ENCODE measurements at regions not wholly inside any gene's neighbourhood (a gene's known extent, or its start where the extent isn't known, plus 50 kb on each side); places are given as distances from the start of the nearest gene placed in this dataset.
A peak's percentile ranks its signal among the peaks of the same experiment; 100 is the strongest.
"Not testable (repeated sequence)": the region's sequence is repeated elsewhere in the genome, so short reads cannot be mapped to it uniquely, and the experiment has no call there.

GRCh38 chr12:115791331-115791730 is 486.2 kb downstream of the MED13L start:
- no peaks in the 10 kb centered on the region for H3K27me3 ChIP-seq (ENCODE audit: insufficient read depth in 3 of 3, low read length in 2 of 3)
- intact Hi-C loops (cut with DNase I): no loop called here
- DNase-seq: no peak
- no peaks in the 10 kb centered on the region for H3K36me3 ChIP-seq (ENCODE audit: insufficient read depth in 1 of 2, low read depth in 1 of 2)
- H3K4me1 ChIP-seq: no peaks in the 10 kb centered on the region
- peak in 1 of 4 donors; percentile 51 for ATAC-seq
- no peak for TF ChIP-seq CTCF (IDR thresholded peaks at IDR 0.05)
- H3K4me3 ChIP-seq: no peak overlapping the region
- H3K9me3 ChIP-seq: no peaks in the 10 kb centered on the region
- WGBS, 3 donors: 75 to 86% (median 79%) methylated on average over 4 of the region's 4 CpGs
- no peak overlapping the region for H3K27ac ChIP-seq

GRCh38 chr12:115790526-115790925 is 487.0 kb downstream of the MED13L start:
- no peak for TF ChIP-seq CTCF (IDR thresholded peaks at IDR 0.05)
- 97 to 100% (median 100%) methylated on average over 1 of the region's 1 CpG for WGBS, 3 donors
- Histone ChIP-seq H3K4me1 (no peaks in the 10 kb centered on the region), H3K27me3 (ENCODE audit: insufficient read depth in 3 of 3, low read length in 2 of 3) (no peaks in the 10 kb centered on the region), H3K27ac (no peak overlapping the region), H3K9me3 (no peaks in the 10 kb centered on the region), H3K36me3 (ENCODE audit: insufficient read depth in 1 of 2, low read depth in 1 of 2) (no peaks in the 10 kb centered on the region), H3K4me3 (no peak overlapping the region)
- intact Hi-C loops (cut with DNase I): no loop called here
- ATAC-seq (no peak), DNase-seq (no peak)

- H3K4me3 ChIP-seq; DNase-seq; H3K9me3 ChIP-seq; H3K4me1 ChIP-seq; intact Hi-C loops (cut with DNase I); ATAC-seq; H3K36me3 ChIP-seq (ENCODE audit: insufficient read depth in 1 of 2, low read depth in 1 of 2); H3K27me3 ChIP-seq (ENCODE audit: insufficient read depth in 3 of 3, low read length in 2 of 3); H3K27ac ChIP-seq: not testable (repeated sequence)
- 73 to 96% (median 80%) methylated on average over 3 of the region's 3 CpGs for WGBS, 3 donors
Observed at GRCh38 chr12:115786490-115786889, 491.0 kb downstream of the MED13L start.

GRCh38 chr12:115785548-115785947 is 491.9 kb downstream of the MED13L start:
- TF ChIP-seq CTCF (IDR thresholded peaks at IDR 0.05): no peak
- Histone ChIP-seq H3K4me1 (no peaks in the 10 kb centered on the region), H3K27me3 (ENCODE audit: insufficient read depth in 3 of 3, low read length in 2 of 3) (peaks cover 0 to 3% (median 0%) of the 10 kb centered on the region in 3 donors), H3K9me3 (no peaks in the 10 kb centered on the region), H3K36me3 (ENCODE audit: insufficient read depth in 1 of 2, low read depth in 1 of 2) (no peaks in the 10 kb centered on the region), H3K27ac (no peak overlapping the region), H3K4me3 (no peak overlapping the region)
- no peak for ATAC-seq
- 86 to 90% (median 89%) methylated on average over 3 of the region's 3 CpGs for WGBS, 3 donors
- DNase-seq: no peak
- intact Hi-C loops (cut with DNase I): no loop called here

GRCh38 chr12:115776399-115776798 is 501.1 kb downstream of the MED13L start:
- no peaks in the 10 kb centered on the region for H3K4me1 ChIP-seq
- H3K9me3 ChIP-seq: peaks cover 6% of the 10 kb centered on the region
- H3K4me3 ChIP-seq: no peak overlapping the region
- ATAC-seq (no peak), DNase-seq (no peak)
- intact Hi-C loops (cut with DNase I): no loop called here
- H3K27me3 ChIP-seq (ENCODE audit: insufficient read depth in 3 of 3, low read length in 2 of 3): peaks cover 0 to 3% (median 3%) of the 10 kb centered on the region in 3 donors
- no peak for TF ChIP-seq CTCF (IDR thresholded peaks at IDR 0.05)
- H3K27ac ChIP-seq: no peak overlapping the region
- WGBS, 3 donors: 81 to 86% (median 85%) methylated on average over 1 of the region's 1 CpG
- H3K36me3 ChIP-seq (ENCODE audit: insufficient read depth in 1 of 2, low read depth in 1 of 2): no peaks in the 10 kb centered on the region

All from psoas muscle (tissue), 7 donors.